HG02759 (cell line): ENCODE measurements at regions not wholly inside any gene's neighbourhood (a gene's known extent, or its start where the extent isn't known, plus 50 kb on each side); places are given as distances from the start of the nearest gene placed in this dataset.
"Not testable (repeated sequence)": the region's sequence is repeated elsewhere in the genome, so short reads cannot be mapped to it uniquely, and the experiment has no call there.

ENCODE experiments used
- ATAC-seq: cut with Tn5 transposase; IDR thresholded peaks from one replicate; pipeline ENCODE4 v1.9.1; 2021; ENCODE audit warnings: mild to moderate bottlenecking, moderate library complexity; ENCODE audit not compliant: unreplicated experiment

GRCh38 chr1:221023482-221023881 lies 144.2 kb downstream of the HLX start:
- ATAC-seq, result no peak

- ATAC-seq, result no peak
Observed at GRCh38 chr1:221025501-221025900, 146.3 kb downstream of the HLX start.

- ATAC-seq, result no peak
Observed at GRCh38 chr1:221025956-221026355, 146.7 kb downstream of the HLX start.

GRCh38 chr1:221029981-221030649 lies 150.9 kb downstream of the HLX start:
- no peak for ATAC-seq

- ATAC-seq, result no peak
Observed at GRCh38 chr1:221030990-221031389, 151.7 kb downstream of the HLX start.

- ATAC-seq, result no peak
Observed at GRCh38 chr1:221031458-221032203, 152.4 kb downstream of the HLX start.

- no peak for ATAC-seq
Observed at GRCh38 chr1:221032204-221032585, 153.0 kb downstream of the HLX start.

GRCh38 chr1:221032637-221033280 lies 153.5 kb downstream of the HLX start:
- ATAC-seq, result no peak

GRCh38 chr1:221035662-221036153 lies 156.5 kb downstream of the HLX start:
- no peak for ATAC-seq

GRCh38 chr1:221039616-221040015 lies 160.4 kb downstream of the HLX start:
- no peak for ATAC-seq

- ATAC-seq, result no peak
Observed at GRCh38 chr1:221040101-221040500, 160.9 kb downstream of the HLX start.

- ATAC-seq, result no peak
Observed at GRCh38 chr1:221040691-221041285, 161.5 kb downstream of the HLX start.

- ATAC-seq, result no peak
Observed at GRCh38 chr1:221044538-221044937, 165.3 kb downstream of the HLX start.

GRCh38 chr1:221045151-221045550 lies 165.9 kb downstream of the HLX start:
- no peak for ATAC-seq

GRCh38 chr1:221045842-221046831 lies 166.9 kb downstream of the HLX start:
- ATAC-seq, result peak; percentile 87

GRCh38 chr1:221051391-221051790 lies 172.1 kb downstream of the HLX start:
- not testable (repeated sequence) for ATAC-seq

- no peak for ATAC-seq
Observed at GRCh38 chr1:221053889-221054288, 174.6 kb downstream of the HLX start.

- no peak for ATAC-seq
Observed at GRCh38 chr1:221059506-221059905, 180.3 kb downstream of the HLX start.

- ATAC-seq, result no peak
Observed at GRCh38 chr1:221063651-221064050, 184.4 kb downstream of the HLX start.

GRCh38 chr1:221066351-221067001 lies 187.2 kb downstream of the HLX start:
- ATAC-seq, result no peak
